OCI-LY7 (cell line): ENCODE measurements at regions not wholly inside any gene's neighbourhood (a gene's known extent, or its start where the extent isn't known, plus 50 kb on each side); places are given as distances from the start of the nearest gene placed in this dataset.

ENCODE experiments used
- BruUV-seq: library from RNA; stranded (reverse); fragments of 400-500 nt; replicated peaks from 2 replicates; lab custom pipeline; 2021; lab: Mats Ljungman, UMichigan
- CTCF ChIA-PET: fragments of 300-600 bp; sonication (Branson Sonifier 250); formaldehyde crosslinking; loops from one replicate; lab custom pipeline; 2022; ENCODE audit warnings: antibody characterized with exemption; ENCODE audit not compliant: unreplicated experiment; lab: Charles Lee
- POLR2A ChIA-PET: fragments of 300-600 bp; sonication (Branson Sonifier 250); formaldehyde crosslinking; loops from one replicate; lab custom pipeline; 2022; ENCODE audit warnings: antibody characterized with exemption; lab: Charles Lee
- DNase-seq: peaks from one replicate; pipeline ENCODE4 v3.0.0-alpha.2; 2015; ENCODE audit warnings: low spot score
- H2AFZ ChIP-seq: fragments of 200-600 bp; sonication (generic), shearing (Covaris generic); 2 replicates; pipeline ENCODE4 v1.6.1; 2014; ENCODE audit warnings: mild to moderate bottlenecking, antibody characterized with exemption, low read length, moderate library complexity
- H3K27ac ChIP-seq: fragments of 200-600 bp; sonication (generic); 2 replicates; pipeline ENCODE4 v1.5.1; 2014; ENCODE audit warnings: mixed run types, low read depth, mild to moderate bottlenecking, moderate library complexity, low read length, inconsistent platforms; ENCODE audit not compliant: poor library complexity, severe bottlenecking
- H3K36me3 ChIP-seq: fragments of 200-600 bp; sonication (generic); 2 replicates; pipeline ENCODE4 v1.6.1; 2014; ENCODE audit warnings: mild to moderate bottlenecking, antibody characterized with exemption, low read length, moderate library complexity, mixed read lengths; ENCODE audit not compliant: insufficient read depth
- H3K4me1 ChIP-seq: fragments of 200-600 bp; sonication (generic); 2 replicates; pipeline ENCODE4 v1.5.1; 2014; ENCODE audit warnings: mild to moderate bottlenecking, low read length; ENCODE audit not compliant: insufficient read depth, poor library complexity, severe bottlenecking
- H3K4me2 ChIP-seq: fragments of 200-600 bp; sonication (generic); 2 replicates; pipeline ENCODE4 v1.6.1; 2014; ENCODE audit warnings: mild to moderate bottlenecking, low read length
- H3K4me3 ChIP-seq: fragments of 200-600 bp; sonication (generic); 2 replicates; pipeline ENCODE4 v1.5.1; 2014; ENCODE audit warnings: mild to moderate bottlenecking, low read depth, low read length; ENCODE audit not compliant: poor library complexity, severe bottlenecking
- H3K79me2 ChIP-seq: fragments of 200-600 bp; sonication (generic); 2 replicates; pipeline ENCODE4 v1.6.1; 2016; ENCODE audit warnings: low read depth, mild to moderate bottlenecking, low read length, moderate library complexity, mixed read lengths; ENCODE audit not compliant: insufficient read depth
- H3K9me2 ChIP-seq: fragments of 200-600 bp; sonication (generic); 2 replicates; pipeline ENCODE4 v1.6.1; 2016; ENCODE audit warnings: mild to moderate bottlenecking, low read length, mixed read lengths; ENCODE audit not compliant: insufficient read depth
- H3K9me3 ChIP-seq: fragments of 200-600 bp; sonication (generic); 2 replicates; pipeline ENCODE4 v1.6.1; 2014; ENCODE audit warnings: mild to moderate bottlenecking, mixed run types, low read length, mixed read lengths
- H4K20me1 ChIP-seq: fragments of 200-600 bp; sonication (generic); 2 replicates; pipeline ENCODE4 v1.6.1; 2014; ENCODE audit warnings: mild to moderate bottlenecking, antibody characterized with exemption, low read length, moderate library complexity, mixed read lengths; ENCODE audit not compliant: insufficient read depth
- CTCF ChIP-seq: fragments of 200-600 bp; sonication (generic); conservative IDR thresholded peaks from 2 replicates; pipeline ENCODE4 v1.5.1; 2014; ENCODE audit warnings: mild to moderate bottlenecking, antibody characterized with exemption, low read length, moderate library complexity, mixed read lengths
- EZH2phosphoT487 ChIP-seq: fragments of 200-600 bp; sonication (generic); IDR thresholded peaks from 2 replicates; pipeline ENCODE4 v1.6.1; 2018; ENCODE audit warnings: low read depth, borderline replicate concordance, mild to moderate bottlenecking, mixed run types, antibody characterized with exemption, low read length, moderate library complexity, mixed read lengths
- intact Hi-C: fragments of 100-400 bp; cut with micrococcal nuclease; formaldehyde crosslinking; loops from one replicate; pipeline ENCODE4 v1.10.0; 2022; ENCODE audit not compliant: unreplicated experiment

DNA sequence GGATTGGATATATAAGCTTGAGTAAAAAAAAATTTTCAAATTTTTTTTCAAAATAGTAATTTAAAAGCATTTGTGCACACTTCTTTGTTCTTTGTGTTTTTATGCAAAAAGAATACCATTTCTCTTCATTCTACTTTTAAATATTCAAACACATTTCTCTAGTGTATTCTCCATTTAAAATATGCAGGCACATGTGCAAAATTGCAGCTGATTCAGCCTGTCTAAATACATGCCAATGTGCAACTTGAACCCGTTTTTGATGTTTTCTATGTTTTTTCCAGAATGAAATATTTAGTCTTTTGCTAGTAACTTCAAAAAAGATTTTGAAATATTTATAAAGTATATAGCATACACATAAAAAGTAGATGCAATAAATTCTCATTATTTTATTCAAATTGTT is 411.8 kb downstream of the MMUT start:
- Histone ChIP-seq H4K20me1 (no peaks in the 10 kb centered on the region), H3K4me1 (no peaks in the 10 kb centered on the region), H3K79me2 (no peaks in the 10 kb centered on the region), H3K9me2 (no peaks in the 10 kb centered on the region), H2AFZ (no peak overlapping the region), H3K9me3 (no peaks in the 10 kb centered on the region), H3K27ac (no peak overlapping the region), H3K4me2 (no peak overlapping the region), H3K4me3 (no peak overlapping the region), H3K36me3 (no peaks in the 10 kb centered on the region)
- intact Hi-C loops: no loop called here
- BruUV-seq: no TSS peak
- TF ChIP-seq CTCF (no peak), EZH2phosphoT487 (no peak)
- CTCF ChIA-PET: no interaction called here
- no peak for DNase-seq
- POLR2A ChIA-PET: no interaction called here

GRCh38 chr6:49050584-49050983 is 412.5 kb downstream of the MMUT start:
- no peaks in the 10 kb centered on the region for H3K9me2 ChIP-seq
- H3K4me1 ChIP-seq: no peaks in the 10 kb centered on the region
- ChIA-PET CTCF (no interaction called here), POLR2A (interaction anchor here (0.7 kb wide), 1 partner anchor 678 kb away, joined by 3 read pairs; no protein-coding TSS in a partner anchor)
- H3K4me2 ChIP-seq: no peak overlapping the region
- no peaks in the 10 kb centered on the region for H3K9me3 ChIP-seq
- intact Hi-C loops: no loop called here
- no peaks in the 10 kb centered on the region for H3K36me3 ChIP-seq
- no peak for DNase-seq
- TF ChIP-seq CTCF (no peak), EZH2phosphoT487 (no peak)
- H2AFZ ChIP-seq: no peak overlapping the region
- H3K27ac ChIP-seq: no peak overlapping the region
- no peaks in the 10 kb centered on the region for H3K79me2 ChIP-seq
- no peaks in the 10 kb centered on the region for H4K20me1 ChIP-seq
- H3K4me3 ChIP-seq: no peak overlapping the region
- no TSS peak for BruUV-seq

DNA sequence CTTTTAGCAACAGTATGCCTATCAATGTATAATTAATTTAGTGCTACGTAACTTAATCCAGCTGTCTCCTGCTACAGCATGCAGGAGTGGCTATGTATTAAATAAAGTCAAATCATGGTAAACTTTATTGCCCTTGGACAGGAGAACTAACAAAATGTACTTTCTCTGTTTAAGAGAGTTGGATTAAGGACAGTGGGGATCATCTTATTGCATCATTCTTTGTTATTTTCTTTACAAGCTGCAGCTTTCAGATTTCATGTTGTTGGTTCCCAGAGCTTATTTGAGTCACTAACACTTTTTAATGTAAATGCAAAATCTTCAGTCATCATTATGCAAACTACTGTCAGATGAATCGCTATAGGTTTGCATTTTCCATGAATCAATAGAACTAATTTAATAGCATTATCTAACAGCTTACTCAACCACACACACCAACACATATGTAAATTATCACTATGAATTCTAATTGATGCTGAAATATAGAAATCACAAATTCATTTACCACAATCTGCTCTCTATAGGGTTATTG is 424.7 kb downstream of the MMUT start:
- no peaks in the 10 kb centered on the region for H3K9me2 ChIP-seq
- no TSS peak for BruUV-seq
- no peaks in the 10 kb centered on the region for H4K20me1 ChIP-seq
- H3K27ac ChIP-seq: no peak overlapping the region
- H3K9me3 ChIP-seq: no peaks in the 10 kb centered on the region
- H3K4me3 ChIP-seq: no peak overlapping the region
- CTCF ChIA-PET: no interaction called here
- DNase-seq: no peak
- POLR2A ChIA-PET: no interaction called here
- H3K4me2 ChIP-seq: no peak overlapping the region
- no peak overlapping the region for H2AFZ ChIP-seq
- H3K79me2 ChIP-seq: no peaks in the 10 kb centered on the region
- H3K4me1 ChIP-seq: no peaks in the 10 kb centered on the region
- TF ChIP-seq EZH2phosphoT487 (no peak), CTCF (no peak)
- intact Hi-C loops: no loop called here
- H3K36me3 ChIP-seq: no peaks in the 10 kb centered on the region
